HG03159 (cell line): ENCODE measurements at regions not wholly inside any gene's neighbourhood (a gene's known extent, or its start where the extent isn't known, plus 50 kb on each side); places are given as distances from the start of the nearest gene placed in this dataset.
"Not testable (repeated sequence)": the region's sequence is repeated elsewhere in the genome, so short reads cannot be mapped to it uniquely, and the experiment has no call there.

Source experiments
- ATAC-seq: cut with Tn5 transposase; IDR thresholded peaks from one replicate; pipeline ENCODE4 v1.9.1; 2021; ENCODE audit warnings: mild to moderate bottlenecking, moderate library complexity; ENCODE audit not compliant: unreplicated experiment

GRCh38 chrX:40852586-40852985, 117.2 kb upstream of the MED14 start:
- ATAC-seq, result no peak

- no peak for ATAC-seq
Measured at GRCh38 chrX:40853004-40853815, 117.9 kb upstream of the MED14 start.

- no peak for ATAC-seq
Measured at GRCh38 chrX:40853816-40854123, 118.4 kb upstream of the MED14 start.

GRCh38 chrX:40854242-40854641, 118.9 kb upstream of the MED14 start:
- ATAC-seq, result no peak

GRCh38 chrX:40855411-40855810, 120.1 kb upstream of the MED14 start:
- ATAC-seq, result no peak

- ATAC-seq, result no peak
Measured at GRCh38 chrX:40855932-40856515, 120.7 kb upstream of the MED14 start.

GRCh38 chrX:40861952-40862554, 126.7 kb upstream of the MED14 start:
- not testable (repeated sequence) for ATAC-seq

GRCh38 chrX:40863260-40863659, 127.9 kb upstream of the MED14 start:
- ATAC-seq, result not testable (repeated sequence)

GRCh38 chrX:40863671-40864070, 128.3 kb upstream of the MED14 start:
- no peak for ATAC-seq

- ATAC-seq, result no peak
Measured at GRCh38 chrX:40864972-40865371, 129.6 kb upstream of the MED14 start.

- no peak for ATAC-seq
Measured at GRCh38 chrX:40866893-40867292, 131.6 kb upstream of the MED14 start.

- ATAC-seq, result no peak
Measured at GRCh38 chrX:40867352-40867751, 132.0 kb upstream of the MED14 start.

GRCh38 chrX:40868868-40869267, 133.5 kb upstream of the MED14 start:
- ATAC-seq, result no peak

- ATAC-seq, result not testable (repeated sequence)
Measured at GRCh38 chrX:40870982-40871381, 135.6 kb upstream of the MED14 start.

- ATAC-seq, result peak; percentile 77
Measured at GRCh38 chrX:40871385-40872082, 136.2 kb upstream of the MED14 start.

GRCh38 chrX:40872351-40872750, 137.0 kb upstream of the MED14 start:
- no peak for ATAC-seq

- ATAC-seq, result no peak
Measured at GRCh38 chrX:40875476-40875875, 140.1 kb upstream of the MED14 start.

- ATAC-seq, result no peak
Measured at GRCh38 chrX:40877887-40878286, 142.5 kb upstream of the MED14 start.

- ATAC-seq, result no peak
Measured at GRCh38 chrX:40878766-40879165, 143.4 kb upstream of the MED14 start.

- not testable (repeated sequence) for ATAC-seq
Measured at GRCh38 chrX:40879172-40879571, 143.8 kb upstream of the MED14 start.

- ATAC-seq, result no peak
Measured at GRCh38 chrX:40880712-40881111, 145.4 kb upstream of the MED14 start.
